ENCODE measurements at regions not wholly inside any gene's neighbourhood (a gene's known extent, or its start where the extent isn't known, plus 50 kb on each side); places are given as distances from the start of the nearest gene placed in this dataset.

GRCh38 chr1:184199036-184199435, 147.5 kb downstream of the TSEN15 start:
- TF ChIP-seq CTCF (IDR thresholded peaks at IDR 0.05) (no peak), POLR2A (IDR thresholded peaks at IDR 0.05) (no peak), EP300 (IDR thresholded peaks at IDR 0.05) (no peak)
